ENCODE measurements at regions not wholly inside any gene's neighbourhood (a gene's known extent, or its start where the extent isn't known, plus 50 kb on each side); places are given as distances from the start of the nearest gene placed in this dataset.
A peak's percentile ranks its signal among the peaks of the same experiment; 100 is the strongest.
"Not testable (repeated sequence)": the region's sequence is repeated elsewhere in the genome, so short reads cannot be mapped to it uniquely, and the experiment has no call there.

GRCh38 chrX:122268353-122268752, 915.7 kb upstream of the GRIA3 start:
- no peaks in the 10 kb centered on the region for H3K4me1 ChIP-seq (replicated peaks in 1 of 2)
- ATAC-seq (replicated peaks in 6 of 8) = no peak
- in situ Hi-C loops (cut with MboI; ENCODE audit: low pct_unique_long_range_greater_than_20kb in 2 of 9, low sequenced_read_pairs in 9 of 9, unreplicated experiment in 9 of 9) = no loop called here
- H3K4me3 ChIP-seq = no peak overlapping the region
- H3K27ac ChIP-seq = no peak overlapping the region

- Histone ChIP-seq H3K4me1 (replicated peaks in 1 of 2) (no peaks in the 10 kb centered on the region), H3K4me3 (no peak overlapping the region), H3K27ac (no peak overlapping the region)
- in situ Hi-C loops (cut with MboI; ENCODE audit: low pct_unique_long_range_greater_than_20kb in 2 of 9, low sequenced_read_pairs in 9 of 9, unreplicated experiment in 9 of 9) = no loop called here
- ATAC-seq (replicated peaks in 6 of 8) = no peak
Measured at GRCh38 chrX:122269243-122269781, 914.8 kb upstream of the GRIA3 start.

- Histone ChIP-seq H3K4me3 (no peak overlapping the region), H3K27ac (no peak overlapping the region), H3K4me1 (replicated peaks in 1 of 2) (no peaks in the 10 kb centered on the region)
- ATAC-seq (replicated peaks in 6 of 8) = no peak
- in situ Hi-C loops (cut with MboI; ENCODE audit: low pct_unique_long_range_greater_than_20kb in 2 of 9, low sequenced_read_pairs in 9 of 9, unreplicated experiment in 9 of 9) = no loop called here
- 38 to 90% (median 82%) methylated on average over 1 to 6 of the region's 7 CpGs; no CpG with 5 or more reads in 2 of the 10 experiments for WGBS, 10 experiments
Measured at GRCh38 chrX:122270809-122271494, 913.1 kb upstream of the GRIA3 start.

- ATAC-seq (replicated peaks in 6 of 8) = no peak
- in situ Hi-C loops (cut with MboI; ENCODE audit: low pct_unique_long_range_greater_than_20kb in 2 of 9, low sequenced_read_pairs in 9 of 9, unreplicated experiment in 9 of 9) = no loop called here
- 33 to 80% (median 40%) methylated on average over 1 of the region's 1 CpG; no CpG with 5 or more reads in 7 of the 10 experiments for WGBS, 10 experiments
Measured at GRCh38 chrX:122272011-122272410, 912.1 kb upstream of the GRIA3 start.

GRCh38 chrX:122279746-122280145, 904.3 kb upstream of the GRIA3 start:
- no peak for ATAC-seq (replicated peaks in 6 of 8)
- H3K4me1 ChIP-seq (replicated peaks in 1 of 2) = no peaks in the 10 kb centered on the region
- H3K4me3 ChIP-seq = no peak overlapping the region
- WGBS, 10 experiments = 0 to 100% (median 88%) methylated on average over 1 of the region's 1 CpG; no CpG with 5 or more reads in 2 of the 10 experiments
- no peak overlapping the region for H3K27ac ChIP-seq
- in situ Hi-C loops (cut with MboI; ENCODE audit: low pct_unique_long_range_greater_than_20kb in 2 of 9, low sequenced_read_pairs in 9 of 9, unreplicated experiment in 9 of 9) = no loop called here

More at GRCh38 chrX:122272011-122272410, 912.1 kb upstream of the GRIA3 start:
- no peaks in the 10 kb centered on the region for H3K4me1 ChIP-seq (replicated peaks in 1 of 2)
- H3K27ac ChIP-seq = no peak overlapping the region
- H3K4me3 ChIP-seq = no peak overlapping the region

GRCh38 chrX:122299822-122300221, 884.3 kb upstream of the GRIA3 start:
- ATAC-seq (replicated peaks in 6 of 8); H3K4me3 ChIP-seq; in situ Hi-C loops (cut with MboI; ENCODE audit: low pct_unique_long_range_greater_than_20kb in 2 of 9, low sequenced_read_pairs in 9 of 9, unreplicated experiment in 9 of 9); H3K27ac ChIP-seq; H3K4me1 ChIP-seq (replicated peaks in 1 of 2): not testable (repeated sequence)
- WGBS, 10 experiments = 27 to 48% (median 43%) methylated on average over 2 to 3 of the region's 5 CpGs; no CpG with 5 or more reads in 7 of the 10 experiments

GRCh38 chrX:122301491-122301890, 882.6 kb upstream of the GRIA3 start:
- ATAC-seq (replicated peaks in 6 of 8) = no peak
- Histone ChIP-seq H3K4me1 (replicated peaks in 1 of 2) (no peaks in the 10 kb centered on the region), H3K27ac (no peak overlapping the region), H3K4me3 (no peak overlapping the region)
- in situ Hi-C loops (cut with MboI; ENCODE audit: low pct_unique_long_range_greater_than_20kb in 2 of 9, low sequenced_read_pairs in 9 of 9, unreplicated experiment in 9 of 9) = no loop called here

- in situ Hi-C loops (cut with MboI; ENCODE audit: low pct_unique_long_range_greater_than_20kb in 2 of 9, low sequenced_read_pairs in 9 of 9, unreplicated experiment in 9 of 9) = no loop called here
- no peak for ATAC-seq (replicated peaks in 6 of 8)
- Histone ChIP-seq H3K27ac (no peak overlapping the region), H3K4me1 (replicated peaks in 1 of 2) (no peaks in the 10 kb centered on the region), H3K4me3 (no peak overlapping the region)
Measured at GRCh38 chrX:122303761-122304160, 880.3 kb upstream of the GRIA3 start.

- no peak overlapping the region for H3K27ac ChIP-seq
- H3K4me1 ChIP-seq (replicated peaks in 1 of 2) = no peaks in the 10 kb centered on the region
- ATAC-seq (replicated peaks in 6 of 8) = no peak
- 6 to 100% (median 70%) methylated on average over 1 to 3 of the region's 3 CpGs; no CpG with 5 or more reads in 3 of the 10 experiments for WGBS, 10 experiments
- H3K4me3 ChIP-seq = no peak overlapping the region
- in situ Hi-C loops (cut with MboI; ENCODE audit: low pct_unique_long_range_greater_than_20kb in 2 of 9, low sequenced_read_pairs in 9 of 9, unreplicated experiment in 9 of 9) = no loop called here
Measured at GRCh38 chrX:122344816-122345215, 839.3 kb upstream of the GRIA3 start.

GRCh38 chrX:122363112-122363795, 820.8 kb upstream of the GRIA3 start:
- ATAC-seq (replicated peaks in 6 of 8) = peak in 3 of 8 experiments; percentile 47 to 100 (median 99)
- no peaks in the 10 kb centered on the region for H3K4me1 ChIP-seq (replicated peaks in 1 of 2)
- 48 to 60% methylated on average over 1 to 2 of the region's 9 CpGs; no CpG with 5 or more reads in 8 of the 10 experiments for WGBS, 10 experiments
- in situ Hi-C loops (cut with MboI; ENCODE audit: low pct_unique_long_range_greater_than_20kb in 2 of 9, low sequenced_read_pairs in 9 of 9, unreplicated experiment in 9 of 9) = no loop called here
- no peak overlapping the region for H3K27ac ChIP-seq
- H3K4me3 ChIP-seq = no peak overlapping the region

- H3K4me3 ChIP-seq; H3K4me1 ChIP-seq (replicated peaks in 1 of 2); H3K27ac ChIP-seq; ATAC-seq (replicated peaks in 6 of 8); in situ Hi-C loops (cut with MboI; ENCODE audit: low pct_unique_long_range_greater_than_20kb in 2 of 9, low sequenced_read_pairs in 9 of 9, unreplicated experiment in 9 of 9): not testable (repeated sequence)
- 33 to 100% (median 55%) methylated on average over 1 to 5 of the region's 13 CpGs; no CpG with 5 or more reads in 7 of the 10 experiments for WGBS, 10 experiments
Measured at GRCh38 chrX:122375533-122375932, 808.5 kb upstream of the GRIA3 start.

GRCh38 chrX:122389005-122389404, 795.1 kb upstream of the GRIA3 start:
- H3K4me3 ChIP-seq = no peak overlapping the region
- H3K27ac ChIP-seq = no peak overlapping the region
- no peaks in the 10 kb centered on the region for H3K4me1 ChIP-seq (replicated peaks in 1 of 2)
- in situ Hi-C loops (cut with MboI; ENCODE audit: low pct_unique_long_range_greater_than_20kb in 2 of 9, low sequenced_read_pairs in 9 of 9, unreplicated experiment in 9 of 9) = no loop called here
- 60% methylated on average over 4 of the region's 19 CpGs; no CpG with 5 or more reads in 9 of the 10 experiments for WGBS, 10 experiments
- no peak for ATAC-seq (replicated peaks in 6 of 8)

GRCh38 chrX:122418758-122419157, 765.3 kb upstream of the GRIA3 start:
- no peak for ATAC-seq (replicated peaks in 6 of 8)
- Histone ChIP-seq H3K27ac (no peak overlapping the region), H3K4me1 (replicated peaks in 1 of 2) (no peaks in the 10 kb centered on the region), H3K4me3 (no peak overlapping the region)
- in situ Hi-C loops (cut with MboI; ENCODE audit: low pct_unique_long_range_greater_than_20kb in 2 of 9, low sequenced_read_pairs in 9 of 9, unreplicated experiment in 9 of 9) = no loop called here
- 33 to 77% (median 63%) methylated on average over 3 to 7 of the region's 7 CpGs; no CpG with 5 or more reads in 6 of the 10 experiments for WGBS, 10 experiments
